ENCODE measurements at regions not wholly inside any gene's neighbourhood (a gene's known extent, or its start where the extent isn't known, plus 50 kb on each side); places are given as distances from the start of the nearest gene placed in this dataset.

DNA sequence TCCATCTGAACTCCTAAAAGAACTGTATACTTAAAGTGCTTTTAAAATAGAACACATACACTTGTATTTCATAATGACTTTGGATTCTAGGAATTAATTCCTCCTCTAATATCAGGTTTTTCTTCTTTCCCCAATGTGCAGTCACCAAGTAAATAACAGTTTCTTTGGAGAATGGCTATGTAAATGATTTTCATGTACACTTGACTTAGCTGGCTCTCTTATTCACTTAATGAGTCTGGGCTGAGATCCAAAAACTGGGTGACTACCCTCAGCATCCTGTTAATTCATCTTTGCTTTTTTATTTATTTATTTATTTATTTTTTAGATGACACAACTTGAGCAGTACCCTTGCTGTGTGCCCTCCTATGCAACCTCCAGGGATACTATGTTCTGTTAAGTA is 1003.7 kb downstream of the SLITRK1 start:
- TF ChIP-seq POLR2A (IDR thresholded peaks at IDR 0.05) = no peak
- TF ChIP-seq, protein P1, sequence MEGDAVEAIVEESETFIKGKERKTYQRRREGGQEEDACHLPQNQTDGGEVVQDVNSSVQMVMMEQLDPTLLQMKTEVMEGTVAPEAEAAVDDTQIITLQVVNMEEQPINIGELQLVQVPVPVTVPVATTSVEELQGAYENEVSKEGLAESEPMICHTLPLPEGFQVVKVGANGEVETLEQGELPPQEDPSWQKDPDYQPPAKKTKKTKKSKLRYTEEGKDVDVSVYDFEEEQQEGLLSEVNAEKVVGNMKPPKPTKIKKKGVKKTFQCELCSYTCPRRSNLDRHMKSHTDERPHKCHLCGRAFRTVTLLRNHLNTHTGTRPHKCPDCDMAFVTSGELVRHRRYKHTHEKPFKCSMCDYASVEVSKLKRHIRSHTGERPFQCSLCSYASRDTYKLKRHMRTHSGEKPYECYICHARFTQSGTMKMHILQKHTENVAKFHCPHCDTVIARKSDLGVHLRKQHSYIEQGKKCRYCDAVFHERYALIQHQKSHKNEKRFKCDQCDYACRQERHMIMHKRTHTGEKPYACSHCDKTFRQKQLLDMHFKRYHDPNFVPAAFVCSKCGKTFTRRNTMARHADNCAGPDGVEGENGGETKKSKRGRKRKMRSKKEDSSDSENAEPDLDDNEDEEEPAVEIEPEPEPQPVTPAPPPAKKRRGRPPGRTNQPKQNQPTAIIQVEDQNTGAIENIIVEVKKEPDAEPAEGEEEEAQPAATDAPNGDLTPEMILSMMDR (IDR thresholded peaks at IDR 0.05) = no peak
